Activated T-cell treated with anti-CD3 and anti-CD28 coated beads for 24 hours (primary cell): ENCODE measurements at regions not wholly inside any gene's neighbourhood (a gene's known extent, or its start where the extent isn't known, plus 50 kb on each side); places are given as distances from the start of the nearest gene placed in this dataset.

Experiments
- DNase-seq: peaks from one replicate; pipeline ENCODE4 v3.0.0-alpha.2; 2020; ENCODE audit warnings: low read depth

GRCh38 chr6:170134471-170135440, 156.1 kb downstream of the DLL1 start:
- DNase-seq, result no peak

- DNase-seq, result no peak
These were observed 156.8 kb downstream of the DLL1 start for GRCh38 chr6:170134031-170134470.

- DNase-seq, result no peak
These were observed 158.3 kb downstream of the DLL1 start for GRCh38 chr6:170132561-170132991.

GRCh38 chr6:170132011-170132521, 158.8 kb downstream of the DLL1 start:
- no peak for DNase-seq

GRCh38 chr6:170131351-170131750, 159.5 kb downstream of the DLL1 start:
- no peak for DNase-seq

GRCh38 chr6:170130771-170131241, 160.1 kb downstream of the DLL1 start:
- DNase-seq, result no peak

GRCh38 chr6:170130201-170130621, 160.7 kb downstream of the DLL1 start:
- no peak for DNase-seq

GRCh38 chr6:170129691-170130171, 161.1 kb downstream of the DLL1 start:
- DNase-seq, result no peak

- no peak for DNase-seq
These were observed 161.8 kb downstream of the DLL1 start for GRCh38 chr6:170128811-170129681.

- DNase-seq, result no peak
These were observed 162.5 kb downstream of the DLL1 start for GRCh38 chr6:170128346-170128745.

GRCh38 chr6:170127151-170127550, 163.7 kb downstream of the DLL1 start:
- DNase-seq, result no peak

GRCh38 chr6:170125456-170126300, 165.2 kb downstream of the DLL1 start:
- no peak for DNase-seq

GRCh38 chr6:170124836-170125235, 166.0 kb downstream of the DLL1 start:
- no peak for DNase-seq

- no peak for DNase-seq
These were observed 166.7 kb downstream of the DLL1 start for GRCh38 chr6:170124150-170124549.

- DNase-seq, result no peak
These were observed 168.2 kb downstream of the DLL1 start for GRCh38 chr6:170122651-170123050.

GRCh38 chr6:170117111-170117972, 173.5 kb downstream of the DLL1 start:
- no peak for DNase-seq

GRCh38 chr6:170116636-170117035, 174.2 kb downstream of the DLL1 start:
- no peak for DNase-seq

- no peak for DNase-seq
These were observed 175.7 kb downstream of the DLL1 start for GRCh38 chr6:170114956-170115855.
